HepG2 (cell line): ENCODE measurements at regions not wholly inside any gene's neighbourhood (a gene's known extent, or its start where the extent isn't known, plus 50 kb on each side); places are given as distances from the start of the nearest gene placed in this dataset.

Source experiments
- ATAC-seq: fragments of 200-7000 bp; cut with Tn5 transposase; 3 replicates; pipeline ENCODE4 v1.9.1; 2020; ENCODE audit warnings: mild to moderate bottlenecking, moderate library complexity
- BruUV-seq: library from RNA; stranded (reverse); fragments of 400-500 nt; replicated peaks from 2 replicates; lab custom pipeline; 2021; lab: Mats Ljungman, UMichigan
- CTCF ChIA-PET: fragments of 300-600 bp; formaldehyde crosslinking; extraction: SDS; loops from one replicate; lab custom pipeline; 2021; ENCODE audit warnings: low total read pairs, inconsistent platforms, low intra/inter-chr PET ratio; lab: Yijun Ruan, JAX
- POLR2A ChIA-PET: fragments of 350-600 bp; sonication (Branson Sonifier 250); formaldehyde crosslinking; loops from one replicate; lab custom pipeline; 2020; ENCODE audit warnings: antibody characterized with exemption, inconsistent platforms; lab: Yijun Ruan, JAX
- DNase-seq: peaks from one replicate; pipeline ENCODE4 v3.0.0-alpha.2; 2015; ENCODE audit warnings: low spot score
- FAIRE-seq: peaks from 3 replicates; lab custom pipeline; 2011; peaks lifted over from hg19 to GRCh38; lab: Jason Lieb, UNC
- H2AFZ ChIP-seq: one replicate; pipeline ENCODE4 v1.6.1; 2011; ENCODE audit warnings: low read length, inconsistent platforms
- H3K27ac ChIP-seq: fragments of 300-600 bp; 3 replicates; pipeline ENCODE4 v1.8.0; 2011; ENCODE audit warnings: mixed run types, mild to moderate bottlenecking, mixed read lengths, low read length, inconsistent platforms; ENCODE audit not compliant: insufficient read depth; ENCODE audit errors: extremely low read length
- H3K27me3 ChIP-seq, 2 experiments: fragments of 200-600 bp in 1 of 2; 2 replicates in 1 of 2; 3 replicates in 1 of 2; pipeline versions ENCODE4 v1.6.0 to v1.8.0; 2011; ENCODE audit warnings: low read length in 2 of 2, mild to moderate bottlenecking in 2 of 2, moderate library complexity in 2 of 2, inconsistent platforms in 1 of 2; ENCODE audit not compliant: insufficient read depth in 2 of 2, control insufficient read depth in 1 of 2
- H3K36me3 ChIP-seq, 2 experiments: fragments of 200-600 bp in 1 of 2; replicated peaks in 1 of 2; 2 replicates in 1 of 2; 3 replicates in 1 of 2; pipeline versions ENCODE4 v1.5.1 to v1.8.0; 2011; ENCODE audit warnings: low read length in 2 of 2, inconsistent platforms in 1 of 2; ENCODE audit not compliant: insufficient read depth in 2 of 2, control insufficient read depth in 1 of 2
- H3K4me1 ChIP-seq: 2 replicates; pipeline ENCODE4 v1.5.1; 2012; ENCODE audit warnings: low read length, inconsistent platforms; ENCODE audit not compliant: insufficient read depth
- H3K4me2 ChIP-seq: 2 replicates; pipeline ENCODE4 v1.6.0; 2011; ENCODE audit warnings: low read depth, low read length, inconsistent platforms
- H3K4me3 ChIP-seq, 3 experiments: fragments of 200-600 bp in 1 of 3; sonication (generic), shearing (Covaris generic) in 1 of 3; replicated peaks in 1 of 3; 2 replicates each; pipeline ENCODE4 v1.5.1; 2011 to 2016; ENCODE audit warnings: low read length in 3 of 3, inconsistent platforms in 2 of 3, low read depth in 2 of 3, mild to moderate bottlenecking in 2 of 3, control low read depth in 1 of 3, mixed read lengths in 1 of 3; ENCODE audit not compliant: insufficient read depth in 1 of 3
- H3K79me2 ChIP-seq: one replicate; pipeline ENCODE4 v1.6.1; 2011; ENCODE audit warnings: low read length, inconsistent platforms; ENCODE audit not compliant: insufficient read depth
- H3K9ac ChIP-seq: 2 replicates; pipeline ENCODE4 v1.6.0; 2011; ENCODE audit warnings: mild to moderate bottlenecking, low read depth, low read length, inconsistent platforms; ENCODE audit not compliant: insufficient read depth
- H3K9me3 ChIP-seq: 2 replicates; pipeline ENCODE4 v1.5.1; 2012; ENCODE audit warnings: mild to moderate bottlenecking, low read length
- H4K20me1 ChIP-seq: 2 replicates; pipeline ENCODE4 v1.6.0; 2011; ENCODE audit warnings: inconsistent platforms, mild to moderate bottlenecking, low read length, moderate library complexity; ENCODE audit not compliant: insufficient read depth
- ASH2L ChIP-seq: fragments of 300-600, 200-600 bp; sonication (generic); IDR thresholded peaks from 2 replicates; pipeline ENCODE4 v1.7.0; 2017; ENCODE audit warnings: low read depth, mild to moderate bottlenecking, moderate library complexity, mixed read lengths, low read length; ENCODE audit not compliant: insufficient read length
- HOXD1 ChIP-seq: sonication (generic); formaldehyde crosslinking; IDR thresholded peaks from 2 replicates; pipeline ENCODE4 v1.5.0; 2020; ENCODE audit warnings: missing genetic modification reagents
- MED13 ChIP-seq: sonication (generic); formaldehyde crosslinking; IDR thresholded peaks from 2 replicates; pipeline ENCODE4 v1.5.0; 2020; ENCODE audit warnings: missing genetic modification reagents
- MEF2D ChIP-seq: sonication (generic); formaldehyde crosslinking; IDR thresholded peaks from 2 replicates; pipeline ENCODE4 v1.5.1; 2020; ENCODE audit warnings: mild to moderate bottlenecking, missing genetic modification reagents
- RBM39 ChIP-seq: fragments of 200-400 bp; formaldehyde crosslinking; IDR thresholded peaks from one replicate; pipeline ENCODE4 v1.6.1; 2018; ENCODE audit warnings: antibody characterized with exemption, mild to moderate bottlenecking, low read depth, low read length; ENCODE audit not compliant: poor library complexity, severe bottlenecking
- YEATS4 ChIP-seq: sonication (generic); formaldehyde crosslinking; IDR thresholded peaks from 2 replicates; pipeline ENCODE4 v1.4.0; 2020; ENCODE audit warnings: missing genetic modification reagents, borderline replicate concordance
- ZBTB8A ChIP-seq: sonication (generic); formaldehyde crosslinking; IDR thresholded peaks from 2 replicates; pipeline ENCODE4 v1.4.0; 2020; ENCODE audit warnings: mild to moderate bottlenecking, low read depth, missing genetic modification reagents, borderline replicate concordance
- ZFP90 ChIP-seq: sonication (generic); formaldehyde crosslinking; IDR thresholded peaks from 2 replicates; pipeline ENCODE4 v1.8.0; 2022; ENCODE audit warnings: missing genetic modification reagents, mild to moderate bottlenecking, inconsistent platforms, borderline replicate concordance
- ZNF562 ChIP-seq: sonication (generic); formaldehyde crosslinking; IDR thresholded peaks from 2 replicates; pipeline ENCODE4 v1.8.0; 2022; ENCODE audit warnings: missing genetic modification reagents, borderline replicate concordance
- ZNF607 ChIP-seq: sonication (generic); formaldehyde crosslinking; IDR thresholded peaks from 2 replicates; pipeline ENCODE4 v1.5.1; 2020; ENCODE audit warnings: missing genetic modification reagents, mild to moderate bottlenecking, borderline replicate concordance
- WGBS: methylation state at CpG from one replicate; pipeline ENCODE4 v1.1.6; 2017; ENCODE audit warnings: low lambda C conversion rate; 5-methylcytosine and 5-hydroxymethylcytosine counted together
- in situ Hi-C: cut with HindIII; loops from 2 replicates; pipeline ENCODE4 v1.10.0; 2017; ENCODE audit warnings: low pct_unique_long_range_greater_than_20kb; ENCODE audit not compliant: extremely low pct_ligation_motif_present
- intact Hi-C: fragments of 100-400 bp; cut with micrococcal nuclease; formaldehyde crosslinking; loops from one replicate; pipeline ENCODE4 v1.10.0; 2022; ENCODE audit not compliant: unreplicated experiment
- TF ChIP-seq, protein P1 (sequence below): sonication (generic); formaldehyde crosslinking; IDR thresholded peaks from 2 replicates; pipeline ENCODE4 v1.4.0; 2020; ENCODE audit warnings: mild to moderate bottlenecking, missing genetic modification reagents
- TF ChIP-seq, protein P2 (sequence below): sonication (generic); formaldehyde crosslinking; IDR thresholded peaks from 2 replicates; pipeline ENCODE4 v1.4.0; 2020; ENCODE audit warnings: missing genetic modification reagents
- TF ChIP-seq, protein P3 (sequence below): sonication (generic); formaldehyde crosslinking; IDR thresholded peaks from 2 replicates; pipeline ENCODE4 v1.4.0; 2020; ENCODE audit warnings: mild to moderate bottlenecking, low read depth, missing genetic modification reagents
- TF ChIP-seq, protein P4 (sequence below), 2 experiments: sonication (generic) in 1 of 2; formaldehyde crosslinking in 1 of 2; IDR thresholded peaks; 2 replicates each; pipeline versions ENCODE4 v1.4.0 to v1.6.1; 2016 to 2020; ENCODE audit warnings: borderline replicate concordance in 1 of 2, low read depth in 1 of 2, mild to moderate bottlenecking in 1 of 2, missing genetic modification reagents in 1 of 2

DNA sequence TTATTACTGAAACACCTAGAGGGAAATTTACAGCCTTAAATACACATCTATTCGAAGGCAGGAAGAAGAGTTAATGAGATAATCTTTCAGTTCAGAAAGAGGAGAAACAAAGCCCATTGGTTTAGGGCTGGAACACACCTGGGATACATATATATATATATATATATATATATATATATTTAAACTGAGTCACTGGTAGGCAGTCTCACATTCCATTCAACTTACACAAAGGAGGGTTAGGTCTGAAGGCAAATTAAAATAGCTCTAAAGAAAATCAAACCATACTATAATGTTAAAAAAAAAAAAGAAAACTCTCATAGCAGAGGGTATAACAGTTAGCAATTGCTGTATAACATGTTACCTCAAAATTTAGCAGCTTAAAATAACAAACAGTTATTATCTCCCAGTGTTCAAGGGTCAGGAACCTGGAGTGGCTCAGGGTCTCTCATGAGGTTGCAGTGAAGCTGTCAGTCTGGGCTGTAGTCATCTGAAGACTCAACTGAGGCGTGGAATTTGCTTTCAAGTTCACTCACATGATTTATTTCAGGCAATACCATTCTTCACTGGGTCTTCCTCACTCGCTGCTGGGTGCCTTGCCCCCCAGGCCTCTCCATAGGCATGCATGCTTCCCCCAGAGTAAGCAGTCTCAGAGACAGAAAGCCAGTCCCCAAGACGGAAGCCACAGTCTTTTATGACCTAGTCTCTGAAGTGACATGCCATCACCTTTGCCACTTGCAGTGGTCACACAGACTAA is 332.8 kb downstream of the NSG2 start:
- Histone ChIP-seq H3K4me1 (no peaks in the 10 kb centered on the region), H3K9ac (no peak overlapping the region), H3K36me3 (no peaks in the 10 kb centered on the region), H4K20me1 (no peaks in the 10 kb centered on the region), H2AFZ (no peak overlapping the region), H3K9me3 (no peaks in the 10 kb centered on the region), H3K27ac (no peak overlapping the region), H3K79me2 (no peaks in the 10 kb centered on the region), H3K4me3 (no peak overlapping the region), H3K27me3 (no peaks in the 10 kb centered on the region), H3K4me2 (no peak overlapping the region)
- POLR2A ChIA-PET: no interaction called here
- DNase-seq (no peak), FAIRE-seq (no peak), ATAC-seq (no peak)
- BruUV-seq: no TSS peak
- intact Hi-C loops: no loop called here
- in situ Hi-C loops: no loop called here
- CTCF ChIA-PET: no interaction called here
- 3% methylated on average over 3 of the region's 4 CpGs for WGBS
- TF ChIP-seq, protein P1, sequence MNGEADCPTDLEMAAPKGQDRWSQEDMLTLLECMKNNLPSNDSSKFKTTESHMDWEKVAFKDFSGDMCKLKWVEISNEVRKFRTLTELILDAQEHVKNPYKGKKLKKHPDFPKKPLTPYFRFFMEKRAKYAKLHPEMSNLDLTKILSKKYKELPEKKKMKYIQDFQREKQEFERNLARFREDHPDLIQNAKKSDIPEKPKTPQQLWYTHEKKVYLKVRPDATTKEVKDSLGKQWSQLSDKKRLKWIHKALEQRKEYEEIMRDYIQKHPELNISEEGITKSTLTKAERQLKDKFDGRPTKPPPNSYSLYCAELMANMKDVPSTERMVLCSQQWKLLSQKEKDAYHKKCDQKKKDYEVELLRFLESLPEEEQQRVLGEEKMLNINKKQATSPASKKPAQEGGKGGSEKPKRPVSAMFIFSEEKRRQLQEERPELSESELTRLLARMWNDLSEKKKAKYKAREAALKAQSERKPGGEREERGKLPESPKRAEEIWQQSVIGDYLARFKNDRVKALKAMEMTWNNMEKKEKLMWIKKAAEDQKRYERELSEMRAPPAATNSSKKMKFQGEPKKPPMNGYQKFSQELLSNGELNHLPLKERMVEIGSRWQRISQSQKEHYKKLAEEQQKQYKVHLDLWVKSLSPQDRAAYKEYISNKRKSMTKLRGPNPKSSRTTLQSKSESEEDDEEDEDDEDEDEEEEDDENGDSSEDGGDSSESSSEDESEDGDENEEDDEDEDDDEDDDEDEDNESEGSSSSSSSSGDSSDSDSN (CRISPR knock-in tag): no peak
- TF ChIP-seq ZBTB8A (CRISPR knock-in tag): no peak
- TF ChIP-seq ZFP90 (CRISPR knock-in tag): no peak
- TF ChIP-seq HOXD1 (CRISPR knock-in tag): no peak
- TF ChIP-seq, protein P2, sequence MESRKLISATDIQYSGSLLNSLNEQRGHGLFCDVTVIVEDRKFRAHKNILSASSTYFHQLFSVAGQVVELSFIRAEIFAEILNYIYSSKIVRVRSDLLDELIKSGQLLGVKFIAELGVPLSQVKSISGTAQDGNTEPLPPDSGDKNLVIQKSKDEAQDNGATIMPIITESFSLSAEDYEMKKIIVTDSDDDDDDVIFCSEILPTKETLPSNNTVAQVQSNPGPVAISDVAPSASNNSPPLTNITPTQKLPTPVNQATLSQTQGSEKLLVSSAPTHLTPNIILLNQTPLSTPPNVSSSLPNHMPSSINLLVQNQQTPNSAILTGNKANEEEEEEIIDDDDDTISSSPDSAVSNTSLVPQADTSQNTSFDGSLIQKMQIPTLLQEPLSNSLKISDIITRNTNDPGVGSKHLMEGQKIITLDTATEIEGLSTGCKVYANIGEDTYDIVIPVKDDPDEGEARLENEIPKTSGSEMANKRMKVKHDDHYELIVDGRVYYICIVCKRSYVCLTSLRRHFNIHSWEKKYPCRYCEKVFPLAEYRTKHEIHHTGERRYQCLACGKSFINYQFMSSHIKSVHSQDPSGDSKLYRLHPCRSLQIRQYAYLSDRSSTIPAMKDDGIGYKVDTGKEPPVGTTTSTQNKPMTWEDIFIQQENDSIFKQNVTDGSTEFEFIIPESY: no peak
- TF ChIP-seq MED13: no peak
- TF ChIP-seq YEATS4: no peak
- no peak for TF ChIP-seq MEF2D
- no peak for TF ChIP-seq ZNF607 (CRISPR knock-in tag)
- TF ChIP-seq, protein P3, sequence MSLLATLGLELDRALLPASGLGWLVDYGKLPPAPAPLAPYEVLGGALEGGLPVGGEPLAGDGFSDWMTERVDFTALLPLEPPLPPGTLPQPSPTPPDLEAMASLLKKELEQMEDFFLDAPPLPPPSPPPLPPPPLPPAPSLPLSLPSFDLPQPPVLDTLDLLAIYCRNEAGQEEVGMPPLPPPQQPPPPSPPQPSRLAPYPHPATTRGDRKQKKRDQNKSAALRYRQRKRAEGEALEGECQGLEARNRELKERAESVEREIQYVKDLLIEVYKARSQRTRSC (CRISPR knock-in tag): no peak
- no peak for TF ChIP-seq ZNF562
- TF ChIP-seq, protein P4, sequence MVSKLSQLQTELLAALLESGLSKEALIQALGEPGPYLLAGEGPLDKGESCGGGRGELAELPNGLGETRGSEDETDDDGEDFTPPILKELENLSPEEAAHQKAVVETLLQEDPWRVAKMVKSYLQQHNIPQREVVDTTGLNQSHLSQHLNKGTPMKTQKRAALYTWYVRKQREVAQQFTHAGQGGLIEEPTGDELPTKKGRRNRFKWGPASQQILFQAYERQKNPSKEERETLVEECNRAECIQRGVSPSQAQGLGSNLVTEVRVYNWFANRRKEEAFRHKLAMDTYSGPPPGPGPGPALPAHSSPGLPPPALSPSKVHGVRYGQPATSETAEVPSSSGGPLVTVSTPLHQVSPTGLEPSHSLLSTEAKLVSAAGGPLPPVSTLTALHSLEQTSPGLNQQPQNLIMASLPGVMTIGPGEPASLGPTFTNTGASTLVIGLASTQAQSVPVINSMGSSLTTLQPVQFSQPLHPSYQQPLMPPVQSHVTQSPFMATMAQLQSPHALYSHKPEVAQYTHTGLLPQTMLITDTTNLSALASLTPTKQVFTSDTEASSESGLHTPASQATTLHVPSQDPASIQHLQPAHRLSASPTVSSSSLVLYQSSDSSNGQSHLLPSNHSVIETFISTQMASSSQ (IDR thresholded peaks at IDR 0.05; ENCODE audit: low read depth): no peak
- TF ChIP-seq, protein P4 (CRISPR knock-in tag; IDR thresholded peaks at IDR 0.05; ENCODE audit: borderline replicate concordance): no peak
- no peak for TF ChIP-seq ASH2L
- TF ChIP-seq RBM39: no peak
